Stomach (tissue), 8 donors: ENCODE measurements at regions not wholly inside any gene's neighbourhood (a gene's known extent, or its start where the extent isn't known, plus 50 kb on each side); places are given as distances from the start of the nearest gene placed in this dataset.

Experiments used
- DNase-seq, 2 donors: peaks; one replicate each; pipeline versions ENCODE4 v3.0.0 to v3.0.0-alpha.2; 2013 to 2019
- H3K27ac ChIP-seq, 5 donors: fragments of 200-600 bp in 4 of 5; sonication (generic) in 4 of 5; one replicate each; pipeline ENCODE4 v1.5.1; 2013 to 2019; ENCODE audit warnings: mild to moderate bottlenecking in 1 of 5, moderate library complexity in 1 of 5
- H3K27me3 ChIP-seq, 3 donors: fragments of 200-600 bp; sonication (generic); one replicate each; pipeline ENCODE4 v1.5.1; 2017 to 2019; ENCODE audit warnings: mixed run types in 1 of 3
- H3K36me3 ChIP-seq, 4 donors: fragments of 200-600 bp; sonication (generic); 1 replicate in 3 of 4; 2 replicates in 1 of 4; pipeline ENCODE4 v1.5.1; 2016 to 2019
- H3K4me1 ChIP-seq, 4 donors: fragments of 200-600 bp; sonication (generic); one replicate each; pipeline ENCODE4 v1.5.1; 2016 to 2019
- H3K4me3 ChIP-seq, 4 donors: fragments of 200-600 bp; sonication (generic) in 3 of 4; one replicate each; pipeline ENCODE4 v1.5.1; 2016 to 2019; ENCODE audit warnings: mild to moderate bottlenecking in 1 of 4
- H3K9me3 ChIP-seq, 4 donors: fragments of 200-600 bp; sonication (generic); one replicate each; pipeline ENCODE4 v1.5.1; 2016 to 2019
- EP300 ChIP-seq: sonication (generic); formaldehyde crosslinking; IDR thresholded peaks from one replicate; pipeline ENCODE4 v1.6.1; 2017; ENCODE audit warnings: antibody characterized with exemption
- POLR2A ChIP-seq, 4 donors: fragments of 450-650 bp; IDR thresholded peaks; one replicate each; pipeline ENCODE4 v1.6.1; 2016; ENCODE audit warnings: antibody characterized with exemption in 4 of 4, control low read depth in 2 of 4, mild to moderate bottlenecking in 1 of 4, moderate library complexity in 1 of 4
- POLR2AphosphoS5 ChIP-seq, 3 donors: sonication (generic); formaldehyde crosslinking; IDR thresholded peaks; one replicate each; pipeline ENCODE4 v1.6.1; 2016; ENCODE audit warnings: antibody characterized with exemption in 3 of 3
- WGBS, 5 donors: extraction: QIAGEN DNeasy Blood & Tissue Kit in 3 of 5; methylation state at CpG; one replicate each; pipeline versions ENCODE4 v1.1.5 to v1.1.7; 2013 to 2018; 5-methylcytosine and 5-hydroxymethylcytosine counted together
- intact Hi-C: fragments of 100-400 bp; cut with DNase I; formaldehyde crosslinking; loops from one replicate; pipeline ENCODE4 v1.15.1; 2023; ENCODE audit warnings: low total_unique reads
- TF ChIP-seq, protein P1 (sequence below), 7 experiments: fragments of 450-650 bp in 4 of 7; fragments of 200-600 bp in 3 of 7; sonication (generic) in 3 of 7; IDR thresholded peaks; one replicate each; pipeline ENCODE4 v1.5.1; 2016 to 2019; ENCODE audit warnings: antibody characterized with exemption in 7 of 7, control low read depth in 2 of 7, mild to moderate bottlenecking in 1 of 7
- donor health status: healthy with polysubstance abuse.
- donor health status: Bipolar disorder and iron deficiency.
- donor health status: healthy.

DNA sequence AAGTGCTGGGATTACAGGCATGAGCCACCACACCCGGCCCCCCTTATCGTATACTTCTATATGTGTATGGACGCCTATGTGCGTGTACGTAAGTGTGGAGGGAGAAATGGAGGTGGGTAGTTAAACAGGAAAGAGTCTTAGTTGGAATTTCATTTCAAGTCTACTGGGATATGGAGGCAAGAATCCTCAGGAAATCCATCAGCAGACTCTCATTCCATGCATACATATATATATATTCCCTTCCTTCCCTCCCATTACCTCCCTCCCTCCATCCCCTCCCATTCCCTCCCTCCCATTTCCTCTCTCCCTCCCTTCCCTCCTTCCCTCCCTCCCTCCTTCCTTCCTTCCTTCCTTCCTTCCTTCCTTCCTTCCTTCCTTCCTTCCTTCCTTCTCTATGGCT is 391.7 kb upstream of the RBFOX1 start:
- 88 to 98% (median 94%) methylated on average over 5 of the region's 5 CpGs for WGBS, 5 donors
- Histone ChIP-seq H3K36me3 (no peaks in the 10 kb centered on the region), H3K27me3 (no peaks in the 10 kb centered on the region), H3K27ac (no peak overlapping the region), H3K9me3 (peaks cover 0 to 14% (median 5%) of the 10 kb centered on the region in 4 donors), H3K4me3 (no peak overlapping the region), H3K4me1 (no peaks in the 10 kb centered on the region)
- intact Hi-C loops: no loop called here
- no peak for TF ChIP-seq POLR2A (IDR thresholded peaks at IDR 0.05)
- no peak for TF ChIP-seq POLR2AphosphoS5 (IDR thresholded peaks at IDR 0.05)
- TF ChIP-seq EP300: no peak
- TF ChIP-seq, protein P1, sequence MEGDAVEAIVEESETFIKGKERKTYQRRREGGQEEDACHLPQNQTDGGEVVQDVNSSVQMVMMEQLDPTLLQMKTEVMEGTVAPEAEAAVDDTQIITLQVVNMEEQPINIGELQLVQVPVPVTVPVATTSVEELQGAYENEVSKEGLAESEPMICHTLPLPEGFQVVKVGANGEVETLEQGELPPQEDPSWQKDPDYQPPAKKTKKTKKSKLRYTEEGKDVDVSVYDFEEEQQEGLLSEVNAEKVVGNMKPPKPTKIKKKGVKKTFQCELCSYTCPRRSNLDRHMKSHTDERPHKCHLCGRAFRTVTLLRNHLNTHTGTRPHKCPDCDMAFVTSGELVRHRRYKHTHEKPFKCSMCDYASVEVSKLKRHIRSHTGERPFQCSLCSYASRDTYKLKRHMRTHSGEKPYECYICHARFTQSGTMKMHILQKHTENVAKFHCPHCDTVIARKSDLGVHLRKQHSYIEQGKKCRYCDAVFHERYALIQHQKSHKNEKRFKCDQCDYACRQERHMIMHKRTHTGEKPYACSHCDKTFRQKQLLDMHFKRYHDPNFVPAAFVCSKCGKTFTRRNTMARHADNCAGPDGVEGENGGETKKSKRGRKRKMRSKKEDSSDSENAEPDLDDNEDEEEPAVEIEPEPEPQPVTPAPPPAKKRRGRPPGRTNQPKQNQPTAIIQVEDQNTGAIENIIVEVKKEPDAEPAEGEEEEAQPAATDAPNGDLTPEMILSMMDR (IDR thresholded peaks at IDR 0.05): no peak
- no peak for DNase-seq

DNA sequence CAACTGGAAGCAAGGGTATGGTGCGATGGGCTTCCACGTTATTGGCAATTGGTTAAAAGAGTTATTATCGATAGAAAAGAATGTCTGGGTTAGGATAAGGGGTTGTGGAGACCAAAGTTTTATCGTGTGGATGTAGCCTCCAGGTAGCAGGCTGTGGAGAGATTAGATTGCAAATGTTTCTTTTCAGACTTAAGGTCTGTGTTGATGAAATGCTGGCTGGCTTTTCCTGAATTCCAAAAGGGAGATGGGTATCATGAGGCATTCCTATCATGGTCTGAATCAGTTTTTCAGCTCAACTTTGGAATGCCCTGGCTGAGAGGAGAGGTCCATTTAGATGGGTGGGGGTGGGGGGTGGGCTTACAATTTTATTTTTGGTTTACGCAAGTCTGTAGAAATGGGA is 395.0 kb upstream of the RBFOX1 start:
- DNase-seq: no peak
- Histone ChIP-seq H3K4me1 (no peaks in the 10 kb centered on the region), H3K36me3 (no peaks in the 10 kb centered on the region), H3K4me3 (no peak overlapping the region), H3K27me3 (no peaks in the 10 kb centered on the region), H3K27ac (no peak overlapping the region), H3K9me3 (peaks cover 0 to 2% (median 0%) of the 10 kb centered on the region in 4 donors)
- intact Hi-C loops: no loop called here
- TF ChIP-seq, protein P1 (IDR thresholded peaks at IDR 0.05): no peak
- TF ChIP-seq POLR2AphosphoS5 (IDR thresholded peaks at IDR 0.05): no peak
- TF ChIP-seq POLR2A (IDR thresholded peaks at IDR 0.05): no peak
- TF ChIP-seq EP300: no peak
- 77 to 86% (median 80%) methylated on average over 5 of the region's 5 CpGs for WGBS, 5 donors

DNA sequence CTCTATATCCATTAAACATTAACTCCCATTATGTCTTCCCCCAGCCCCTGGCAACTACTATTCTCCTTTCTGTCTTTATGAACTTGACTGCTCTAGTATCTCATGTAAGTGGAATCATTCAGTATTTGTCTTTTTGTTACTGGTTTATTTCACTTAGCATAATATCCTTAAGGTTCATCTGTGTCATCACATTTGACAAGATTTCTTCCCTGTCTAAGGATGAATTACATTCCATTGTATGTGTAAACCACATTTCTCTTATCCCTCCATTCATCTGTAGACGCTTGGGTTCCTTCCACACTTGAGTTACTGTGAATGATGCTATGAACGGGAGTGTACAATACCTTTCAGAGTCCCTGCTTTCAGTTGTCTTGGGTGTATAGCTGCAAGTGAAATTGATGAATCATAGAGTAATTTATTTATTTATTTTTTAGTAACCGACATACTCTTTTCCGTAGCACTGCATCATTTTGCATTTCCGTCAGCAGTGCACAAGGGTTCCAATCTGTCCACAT is 399.7 kb upstream of the RBFOX1 start:
- DNase-seq: no peak
- Histone ChIP-seq H3K27me3 (no peaks in the 10 kb centered on the region), H3K36me3 (no peaks in the 10 kb centered on the region), H3K9me3 (peaks cover 0 to 9% (median 6%) of the 10 kb centered on the region in 4 donors), H3K27ac (no peak overlapping the region), H3K4me1 (no peaks in the 10 kb centered on the region), H3K4me3 (no peak overlapping the region)
- intact Hi-C loops: no loop called here
- 83 to 89% (median 86%) methylated on average over 5 of the region's 5 CpGs for WGBS, 5 donors
- TF ChIP-seq POLR2A (IDR thresholded peaks at IDR 0.05): no peak
- no peak for TF ChIP-seq POLR2AphosphoS5 (IDR thresholded peaks at IDR 0.05)
- no peak for TF ChIP-seq EP300
- TF ChIP-seq, protein P1 (IDR thresholded peaks at IDR 0.05): no peak

DNA sequence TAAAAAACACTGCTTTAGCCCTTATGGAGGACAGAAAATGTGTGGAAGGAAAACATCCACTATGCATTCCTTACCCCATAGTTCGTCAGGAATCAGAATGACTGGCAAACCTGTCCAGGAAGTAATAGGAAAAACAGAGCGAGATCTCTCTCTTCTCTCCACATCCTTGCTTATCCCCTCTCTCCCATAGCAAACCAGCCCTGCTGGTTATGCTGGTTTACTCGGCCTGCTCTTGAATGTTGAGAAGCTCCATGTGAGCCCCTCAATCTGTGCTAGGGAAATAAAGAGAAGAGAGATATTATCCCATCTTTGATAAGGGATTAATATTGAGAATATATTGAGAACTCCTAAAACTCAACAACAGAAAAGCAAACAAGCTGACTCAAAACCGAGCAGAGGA is 402.8 kb upstream of the RBFOX1 start:
- Histone ChIP-seq H3K4me1 (no peaks in the 10 kb centered on the region), H3K9me3 (peaks cover 0 to 10% (median 8%) of the 10 kb centered on the region in 4 donors), H3K4me3 (no peak overlapping the region), H3K27me3 (no peaks in the 10 kb centered on the region), H3K36me3 (no peaks in the 10 kb centered on the region), H3K27ac (no peak overlapping the region)
- 37 to 44% (median 41%) methylated on average over 4 of the region's 4 CpGs for WGBS, 5 donors
- no peak for TF ChIP-seq EP300
- no peak for TF ChIP-seq POLR2AphosphoS5 (IDR thresholded peaks at IDR 0.05)
- TF ChIP-seq, protein P1 (IDR thresholded peaks at IDR 0.05): no peak
- no peak for TF ChIP-seq POLR2A (IDR thresholded peaks at IDR 0.05)
- intact Hi-C loops: no loop called here
- no peak for DNase-seq
